HepG2 (cell line): ENCODE measurements at regions not wholly inside any gene's neighbourhood (a gene's known extent, or its start where the extent isn't known, plus 50 kb on each side); places are given as distances from the start of the nearest gene placed in this dataset.

Experiments
- ATAC-seq: fragments of 200-7000 bp; cut with Tn5 transposase; 3 replicates; pipeline ENCODE4 v1.9.1; 2020; ENCODE audit warnings: mild to moderate bottlenecking, moderate library complexity
- BruUV-seq: library from RNA; stranded (reverse); fragments of 400-500 nt; replicated peaks from 2 replicates; lab custom pipeline; 2021; lab: Mats Ljungman, UMichigan
- CTCF ChIA-PET: fragments of 300-600 bp; formaldehyde crosslinking; extraction: SDS; loops from one replicate; lab custom pipeline; 2021; ENCODE audit warnings: low total read pairs, inconsistent platforms, low intra/inter-chr PET ratio; lab: Yijun Ruan, JAX
- POLR2A ChIA-PET: fragments of 350-600 bp; sonication (Branson Sonifier 250); formaldehyde crosslinking; loops from one replicate; lab custom pipeline; 2020; ENCODE audit warnings: antibody characterized with exemption, inconsistent platforms; lab: Yijun Ruan, JAX
- DNase-seq: peaks from one replicate; pipeline ENCODE4 v3.0.0-alpha.2; 2015; ENCODE audit warnings: low spot score
- FAIRE-seq: peaks from 3 replicates; lab custom pipeline; 2011; peaks lifted over from hg19 to GRCh38; lab: Jason Lieb, UNC
- H2AFZ ChIP-seq: one replicate; pipeline ENCODE4 v1.6.1; 2011; ENCODE audit warnings: low read length, inconsistent platforms
- H3K27ac ChIP-seq: fragments of 300-600 bp; 3 replicates; pipeline ENCODE4 v1.8.0; 2011; ENCODE audit warnings: mixed run types, mild to moderate bottlenecking, mixed read lengths, low read length, inconsistent platforms; ENCODE audit not compliant: insufficient read depth; ENCODE audit errors: extremely low read length
- H3K27me3 ChIP-seq, 2 experiments: fragments of 200-600 bp in 1 of 2; 2 replicates in 1 of 2; 3 replicates in 1 of 2; pipeline versions ENCODE4 v1.6.0 to v1.8.0; 2011; ENCODE audit warnings: low read length in 2 of 2, mild to moderate bottlenecking in 2 of 2, moderate library complexity in 2 of 2, inconsistent platforms in 1 of 2; ENCODE audit not compliant: insufficient read depth in 2 of 2, control insufficient read depth in 1 of 2
- H3K36me3 ChIP-seq, 2 experiments: fragments of 200-600 bp in 1 of 2; replicated peaks in 1 of 2; 2 replicates in 1 of 2; 3 replicates in 1 of 2; pipeline versions ENCODE4 v1.5.1 to v1.8.0; 2011; ENCODE audit warnings: low read length in 2 of 2, inconsistent platforms in 1 of 2; ENCODE audit not compliant: insufficient read depth in 2 of 2, control insufficient read depth in 1 of 2
- H3K4me1 ChIP-seq: 2 replicates; pipeline ENCODE4 v1.5.1; 2012; ENCODE audit warnings: low read length, inconsistent platforms; ENCODE audit not compliant: insufficient read depth
- H3K4me2 ChIP-seq: 2 replicates; pipeline ENCODE4 v1.6.0; 2011; ENCODE audit warnings: low read depth, low read length, inconsistent platforms
- H3K4me3 ChIP-seq, 3 experiments: fragments of 200-600 bp in 1 of 3; sonication (generic), shearing (Covaris generic) in 1 of 3; replicated peaks in 1 of 3; 2 replicates each; pipeline ENCODE4 v1.5.1; 2011 to 2016; ENCODE audit warnings: low read length in 3 of 3, inconsistent platforms in 2 of 3, low read depth in 2 of 3, mild to moderate bottlenecking in 2 of 3, control low read depth in 1 of 3, mixed read lengths in 1 of 3; ENCODE audit not compliant: insufficient read depth in 1 of 3
- H3K79me2 ChIP-seq: one replicate; pipeline ENCODE4 v1.6.1; 2011; ENCODE audit warnings: low read length, inconsistent platforms; ENCODE audit not compliant: insufficient read depth
- H3K9ac ChIP-seq: 2 replicates; pipeline ENCODE4 v1.6.0; 2011; ENCODE audit warnings: mild to moderate bottlenecking, low read depth, low read length, inconsistent platforms; ENCODE audit not compliant: insufficient read depth
- H3K9me3 ChIP-seq: 2 replicates; pipeline ENCODE4 v1.5.1; 2012; ENCODE audit warnings: mild to moderate bottlenecking, low read length
- H4K20me1 ChIP-seq: 2 replicates; pipeline ENCODE4 v1.6.0; 2011; ENCODE audit warnings: inconsistent platforms, mild to moderate bottlenecking, low read length, moderate library complexity; ENCODE audit not compliant: insufficient read depth
- AKAP8 ChIP-seq: sonication (generic); formaldehyde crosslinking; IDR thresholded peaks from 2 replicates; pipeline ENCODE4 v1.5.1; 2020; ENCODE audit warnings: mild to moderate bottlenecking, missing genetic modification reagents
- GATAD1 ChIP-seq: IDR thresholded peaks from 2 replicates; pipeline ENCODE4 v1.6.1; 2016; ENCODE audit warnings: missing genetic modification reagents, missing compliant biosample characterization
- NFE2L1 ChIP-seq: sonication (generic); formaldehyde crosslinking; IDR thresholded peaks from 2 replicates; pipeline ENCODE4 v1.4.0; 2020; ENCODE audit warnings: missing genetic modification reagents, mild to moderate bottlenecking, borderline replicate concordance
- PCBP2 ChIP-seq: fragments of 200-400 bp; formaldehyde crosslinking; optimal IDR thresholded peaks from 2 replicates; pipeline ENCODE3; 2018; ENCODE audit warnings: low read length, low read depth; ENCODE audit not compliant: poor library complexity, severe bottlenecking
- SKIL ChIP-seq: sonication (generic); formaldehyde crosslinking; IDR thresholded peaks from 2 replicates; pipeline ENCODE4 v1.8.0; 2022; ENCODE audit warnings: missing genetic modification reagents, mild to moderate bottlenecking, moderate library complexity, borderline replicate concordance
- WIZ ChIP-seq: sonication (generic); formaldehyde crosslinking; IDR thresholded peaks from 2 replicates; pipeline ENCODE4 v1.5.1; 2020; ENCODE audit warnings: mild to moderate bottlenecking, missing genetic modification reagents
- ZNF281 ChIP-seq: sonication (generic); formaldehyde crosslinking; IDR thresholded peaks from 2 replicates; pipeline ENCODE4 v1.4.0; 2020; ENCODE audit warnings: missing genetic modification reagents, borderline replicate concordance
- ZNF530 ChIP-seq: sonication (generic); formaldehyde crosslinking; IDR thresholded peaks from 2 replicates; pipeline ENCODE4 v1.5.0; 2020; ENCODE audit warnings: low read depth, mild to moderate bottlenecking, missing genetic modification reagents
- ZNF552 ChIP-seq: sonication (generic); formaldehyde crosslinking; IDR thresholded peaks from 2 replicates; pipeline ENCODE4 v1.9.0; 2022; ENCODE audit warnings: missing genetic modification reagents, mild to moderate bottlenecking, borderline replicate concordance
- ZNF672 ChIP-seq: sonication (generic); formaldehyde crosslinking; IDR thresholded peaks from 2 replicates; pipeline ENCODE4 v1.8.1; 2022; ENCODE audit warnings: missing genetic modification reagents
- ZNF784 ChIP-seq: sonication (generic); formaldehyde crosslinking; IDR thresholded peaks from 2 replicates; pipeline ENCODE4 v1.5.1; 2020; ENCODE audit warnings: missing genetic modification reagents, mild to moderate bottlenecking, borderline replicate concordance
- ZSCAN9 ChIP-seq: IDR thresholded peaks from 2 replicates; pipeline ENCODE4 v1.6.1; 2016; ENCODE audit warnings: borderline replicate concordance
- in situ Hi-C: cut with HindIII; loops from 2 replicates; pipeline ENCODE4 v1.10.0; 2017; ENCODE audit warnings: low pct_unique_long_range_greater_than_20kb; ENCODE audit not compliant: extremely low pct_ligation_motif_present
- intact Hi-C: fragments of 100-400 bp; cut with micrococcal nuclease; formaldehyde crosslinking; loops from one replicate; pipeline ENCODE4 v1.10.0; 2022; ENCODE audit not compliant: unreplicated experiment

GRCh38 chr4:35447474-35447873, 796.8 kb downstream of the ARAP2 start:
- H3K79me2 ChIP-seq: no peaks in the 10 kb centered on the region
- no peak overlapping the region for H3K4me3 ChIP-seq
- in situ Hi-C loops: no loop called here
- no peaks in the 10 kb centered on the region for H3K36me3 ChIP-seq
- H3K27me3 ChIP-seq: no peaks in the 10 kb centered on the region
- H4K20me1 ChIP-seq: no peaks in the 10 kb centered on the region
- peaks cover 20% of the 10 kb centered on the region for H3K9me3 ChIP-seq
- no peak overlapping the region for H2AFZ ChIP-seq
- no TSS peak for BruUV-seq
- CTCF ChIA-PET: no interaction called here
- no peak overlapping the region for H3K4me2 ChIP-seq
- FAIRE-seq (no peak), ATAC-seq (no peak), DNase-seq (no peak)
- H3K4me1 ChIP-seq: no peaks in the 10 kb centered on the region
- intact Hi-C loops: no loop called here
- POLR2A ChIA-PET: no interaction called here
- no peak overlapping the region for H3K27ac ChIP-seq
- TF ChIP-seq ZNF784 (no peak), PCBP2 (peak; percentile 55)
- no peak overlapping the region for H3K9ac ChIP-seq

- Histone ChIP-seq H3K79me2 (no peaks in the 10 kb centered on the region), H2AFZ (no peak overlapping the region), H3K4me3 (no peak overlapping the region), H3K27ac (no peak overlapping the region), H3K4me2 (no peak overlapping the region), H3K9me3 (peaks cover 16% of the 10 kb centered on the region), H4K20me1 (no peaks in the 10 kb centered on the region), H3K4me1 (no peaks in the 10 kb centered on the region), H3K36me3 (no peaks in the 10 kb centered on the region), H3K27me3 (no peaks in the 10 kb centered on the region), H3K9ac (no peak overlapping the region)
- no peak for FAIRE-seq
- no TSS peak for BruUV-seq
- ChIA-PET CTCF (no interaction called here), POLR2A (no interaction called here)
- ATAC-seq: no peak
- intact Hi-C loops: no loop called here
- DNase-seq: no peak
- in situ Hi-C loops: no loop called here
- TF ChIP-seq ZNF281 (CRISPR knock-in tag) (no peak), AKAP8 (CRISPR knock-in tag) (no peak), GATAD1 (CRISPR knock-in tag) (no peak), NFE2L1 (CRISPR knock-in tag) (no peak), ZSCAN9 (CRISPR knock-in tag) (no peak), WIZ (CRISPR knock-in tag) (no peak), ZNF530 (CRISPR knock-in tag) (no peak), ZNF552 (no peak), SKIL (CRISPR knock-in tag) (no peak), ZNF672 (CRISPR knock-in tag) (no peak)
Observed at GRCh38 chr4:35459045-35459444, 785.3 kb downstream of the ARAP2 start.
